Stimulated activated CD4-positive, alpha-beta T cell treated with anti-CD3 and anti-CD28 coated beads, Interleukin-12 subunit alpha, Interleukin-12 subunit beta, amount 100 ng/mL, for 24 hours (primary cell): ENCODE measurements at regions not wholly inside any gene's neighbourhood (a gene's known extent, or its start where the extent isn't known, plus 50 kb on each side); places are given as distances from the start of the nearest gene placed in this dataset.
"Not testable (repeated sequence)": the region's sequence is repeated elsewhere in the genome, so short reads cannot be mapped to it uniquely, and the experiment has no call there.

ENCODE experiments used
- DNase-seq, 2 experiments: peaks; one replicate each; pipeline ENCODE4 v3.0.0-alpha.2; 2020; ENCODE audit warnings: low read depth in 2 of 2

DNA sequence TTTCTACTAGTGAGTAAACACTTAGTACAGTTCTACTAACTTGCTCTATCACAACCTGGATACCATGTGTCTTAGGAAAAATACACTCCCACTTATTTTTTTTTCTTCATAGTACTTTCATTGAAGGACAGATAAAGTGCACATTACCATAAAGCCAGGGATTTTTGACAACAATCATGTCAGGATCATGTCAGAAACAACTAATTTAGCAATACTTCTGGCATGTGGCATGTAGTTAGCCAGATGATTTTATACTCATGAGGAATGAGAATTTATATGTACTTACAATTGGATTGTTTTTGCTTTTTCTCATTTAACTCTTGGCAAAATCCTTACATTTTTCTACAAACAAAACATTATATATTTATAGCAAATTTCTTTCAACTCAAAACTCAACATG, 630.7 kb upstream of the GRM3 start:
- no peak for DNase-seq

DNA sequence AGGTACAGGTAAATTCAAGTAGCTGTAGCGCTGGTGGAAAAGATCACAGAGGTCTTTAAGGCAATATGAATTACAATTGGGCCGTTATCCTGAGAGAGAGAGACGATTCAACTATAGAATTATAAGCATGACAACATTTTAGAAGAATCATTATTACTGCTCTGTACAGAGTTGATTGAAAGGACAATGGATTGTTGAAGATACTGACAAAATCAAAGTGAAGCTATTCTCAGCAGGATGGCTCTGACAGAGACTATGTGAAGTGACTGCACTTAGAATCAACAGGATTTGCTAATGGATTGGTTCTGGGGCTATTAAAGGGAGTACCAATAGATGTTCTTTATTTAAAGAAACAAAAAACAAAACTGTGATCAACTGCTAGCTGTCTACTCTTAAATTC, 634.8 kb upstream of the GRM3 start:
- DNase-seq = no peak

DNA sequence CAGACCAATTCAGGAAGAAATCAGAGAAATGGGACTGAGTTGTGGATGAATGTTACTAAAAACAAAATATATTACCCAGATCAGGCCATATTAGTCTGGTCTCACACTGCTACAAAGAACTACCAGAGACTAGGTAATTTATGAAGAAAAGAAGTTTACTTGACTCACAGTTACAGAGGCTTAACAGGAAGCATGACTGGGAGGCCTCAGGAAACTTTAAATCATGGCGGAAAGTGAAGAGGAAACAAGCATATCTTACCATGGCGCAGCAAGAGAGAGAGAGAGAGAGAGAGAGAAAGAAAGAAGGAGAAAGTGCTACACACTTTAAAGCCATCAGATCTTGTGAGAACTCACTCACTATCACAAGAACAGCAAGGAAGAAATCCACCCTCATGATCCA, 636.8 kb upstream of the GRM3 start:
- DNase-seq = no peak

DNA sequence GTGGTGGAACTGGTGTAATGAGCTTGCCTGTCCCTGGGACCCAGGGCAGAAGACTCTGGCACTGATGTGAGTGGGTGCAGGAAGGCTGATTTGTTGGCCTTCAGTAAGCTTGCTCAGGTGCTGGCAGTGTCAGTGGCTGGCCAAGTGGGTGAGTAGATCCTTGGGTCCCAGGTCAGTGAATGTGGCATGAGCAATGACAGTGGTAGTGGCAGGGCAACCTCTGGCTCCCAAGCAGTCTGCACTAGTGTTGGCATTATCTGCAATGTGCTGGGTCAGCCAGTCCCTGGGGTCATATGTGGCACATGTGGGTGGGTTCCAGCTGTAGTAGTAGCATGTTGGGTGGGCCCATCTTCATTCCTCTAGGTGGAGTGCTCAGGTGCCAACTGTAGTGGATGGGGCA, 640.9 kb upstream of the GRM3 start:
- DNase-seq = no peak

GRCh38 chr7:85997515-85997914, 646.2 kb upstream of the GRM3 start:
- no peak for DNase-seq

GRCh38 chr7:85995101-85995500, 648.6 kb upstream of the GRM3 start:
- no peak for DNase-seq

DNA sequence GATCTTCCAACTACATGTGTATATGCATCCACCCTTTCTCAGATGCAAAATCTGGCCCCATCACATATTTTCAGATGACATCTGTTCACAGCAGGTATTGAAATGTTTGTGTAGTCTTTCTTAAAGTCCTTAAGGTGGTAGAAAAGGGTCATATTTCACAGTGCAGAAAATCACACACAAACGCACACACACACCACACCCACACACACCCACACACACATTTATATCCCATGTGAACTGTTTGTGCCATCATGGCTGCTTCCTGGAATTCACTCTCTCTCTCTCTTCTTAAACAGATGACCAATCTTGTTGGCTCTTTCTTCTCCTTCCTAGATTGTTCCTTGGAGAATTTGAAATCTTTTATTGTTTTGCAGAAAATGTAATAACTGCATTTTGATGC, 663.0 kb upstream of the GRM3 start:
- DNase-seq = no peak

GRCh38 chr7:85974176-85974575, 669.5 kb upstream of the GRM3 start:
- DNase-seq = no peak

DNA sequence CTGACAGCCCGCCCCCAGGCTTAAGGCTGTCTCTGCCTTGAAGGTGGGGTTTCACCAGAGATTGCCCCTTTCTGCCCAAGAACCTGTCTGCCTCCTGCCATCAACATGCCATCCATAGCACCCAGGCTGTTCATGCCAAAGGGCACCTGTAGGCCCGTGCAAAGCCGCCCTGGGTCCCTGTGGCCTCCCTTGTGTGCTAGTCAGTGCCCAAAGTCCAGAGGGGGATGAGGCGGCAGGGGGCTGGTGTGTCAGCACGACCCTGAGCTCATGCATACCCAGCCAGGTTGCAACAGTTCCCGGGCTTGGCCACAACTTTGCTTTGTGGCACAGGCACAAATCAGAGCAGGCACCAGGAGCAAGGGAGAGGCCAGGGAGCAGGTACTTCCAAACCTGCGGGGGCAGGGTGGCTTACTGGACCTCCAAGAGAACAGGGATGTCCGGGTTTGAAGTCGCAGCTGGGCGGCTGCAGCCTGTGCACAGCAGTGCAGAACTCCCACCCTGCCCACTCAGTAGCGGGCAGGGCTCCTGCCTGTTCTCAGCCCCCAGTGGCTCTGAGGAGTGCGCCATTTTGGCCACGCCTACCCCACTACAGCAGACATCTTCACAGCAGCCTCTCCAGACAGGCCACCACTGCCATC, 671.1 kb upstream of the GRM3 start:
- no peak for DNase-seq

- DNase-seq = no peak
Observed at GRCh38 chr7:85954961-85955360, 688.7 kb upstream of the GRM3 start.

GRCh38 chr7:85950871-85951270, 692.8 kb upstream of the GRM3 start:
- no peak for DNase-seq

DNA sequence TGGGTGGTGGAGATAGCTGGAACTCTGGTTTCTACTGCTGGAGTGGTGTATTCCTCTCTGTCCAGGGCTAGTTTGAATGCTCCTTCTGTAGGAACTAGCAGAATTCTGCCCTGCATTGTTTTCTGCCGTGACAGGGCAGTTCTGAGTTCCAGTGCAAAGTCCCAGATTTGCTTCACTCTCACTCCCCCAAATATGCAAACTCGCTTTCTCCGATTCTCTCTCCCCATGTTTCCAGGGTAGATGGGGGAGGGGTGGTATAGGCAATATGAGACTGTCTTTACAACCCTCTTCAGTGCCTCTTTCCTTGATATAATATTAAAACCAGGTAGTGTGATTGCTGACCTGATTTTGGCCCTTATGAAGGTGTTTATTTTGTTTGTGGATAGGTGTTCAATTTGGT, 693.3 kb upstream of the GRM3 start:
- DNase-seq = no peak

GRCh38 chr7:85947767-85948166, 695.9 kb upstream of the GRM3 start:
- DNase-seq = no peak

DNA sequence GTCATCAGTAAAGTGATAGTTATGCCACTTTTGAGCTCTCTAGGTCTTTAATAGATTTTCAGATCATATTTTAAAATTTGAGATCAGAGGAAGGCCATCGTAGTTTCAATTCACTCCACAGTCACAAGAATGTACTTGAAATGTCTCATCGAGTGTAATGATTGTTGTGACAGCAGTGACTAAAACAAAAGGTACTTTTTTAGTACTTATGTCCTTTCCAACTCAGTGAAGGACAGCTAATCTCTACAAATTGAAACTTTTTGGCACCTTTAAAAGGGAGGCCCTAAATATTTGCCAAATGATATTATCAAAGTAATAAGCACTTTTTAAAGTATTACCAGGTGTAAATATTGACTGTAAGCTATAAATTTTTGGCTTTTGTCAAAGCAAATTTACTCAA, 702.9 kb upstream of the GRM3 start:
- DNase-seq = no peak

DNA sequence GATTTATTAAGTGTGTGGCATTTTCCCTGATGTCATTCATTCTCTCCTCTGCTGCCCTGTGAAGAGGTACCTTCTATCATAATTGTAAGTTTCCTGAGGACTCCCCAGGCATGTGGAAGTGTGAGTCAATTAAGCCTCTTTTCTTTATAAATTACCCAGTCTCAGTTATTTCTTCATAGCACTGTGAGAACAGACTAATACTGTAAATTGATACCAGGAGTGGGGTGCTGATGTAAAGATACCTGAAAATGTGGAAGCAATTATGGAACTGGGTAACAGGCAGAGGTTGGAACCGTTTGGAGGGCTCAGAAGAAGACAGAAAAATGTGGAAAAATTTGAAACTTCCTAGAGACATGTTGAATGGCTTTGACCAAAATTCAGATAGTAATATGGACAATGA, 711.8 kb upstream of the GRM3 start:
- no peak for DNase-seq

GRCh38 chr7:85928500-85928899, 715.2 kb upstream of the GRM3 start:
- DNase-seq = no peak

- no peak for DNase-seq
Observed at GRCh38 chr7:85927226-85927625, 716.5 kb upstream of the GRM3 start.

GRCh38 chr7:85924062-85924461, 719.6 kb upstream of the GRM3 start:
- DNase-seq = no peak

DNA sequence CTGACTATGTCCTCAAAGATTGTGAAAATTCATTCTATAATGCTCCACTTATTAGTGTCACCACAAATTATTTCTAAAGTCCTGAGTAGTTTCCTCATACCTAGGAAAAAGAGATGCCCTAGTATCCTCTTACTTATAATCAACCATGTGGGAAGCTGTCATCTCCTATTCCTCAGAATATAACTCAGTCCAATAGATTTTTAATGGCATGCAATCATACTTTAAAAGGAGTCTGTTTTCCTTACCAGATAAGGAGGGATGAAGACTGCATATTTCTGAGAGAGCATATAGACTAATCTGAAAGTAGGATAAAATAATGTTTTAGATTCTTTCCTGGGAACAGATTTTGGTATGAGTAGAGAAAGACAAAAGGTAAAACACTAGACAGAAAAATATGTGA, 727.7 kb upstream of the GRM3 start:
- no peak for DNase-seq

- no peak for DNase-seq
Observed at GRCh38 chr7:85914437-85914836, 727.6 kb upstream of the SEMA3D start.

GRCh38 chr7:85908051-85908450, 721.2 kb upstream of the SEMA3D start:
- no peak for DNase-seq

GRCh38 chr7:85897967-85898366, 711.1 kb upstream of the SEMA3D start:
- no peak for DNase-seq

DNA sequence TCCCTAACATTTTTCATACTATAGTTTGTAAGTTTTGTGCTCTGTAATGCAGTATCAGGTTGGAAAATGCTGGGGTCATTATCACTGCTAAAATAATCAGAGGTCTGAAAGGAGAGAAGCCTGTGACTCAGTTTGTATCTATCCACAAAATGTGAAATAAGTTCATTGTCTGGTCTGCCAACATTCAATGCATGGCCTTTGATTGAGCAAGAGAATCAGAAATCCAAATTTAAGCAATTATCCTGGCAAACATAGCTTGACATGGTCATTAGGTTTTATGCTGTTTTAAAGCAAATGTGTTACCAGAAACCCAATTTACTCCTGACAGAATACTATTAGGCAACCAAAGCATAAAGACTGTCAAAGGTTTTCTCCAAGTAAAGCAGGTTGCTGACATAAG, 709.7 kb upstream of the SEMA3D start:
- DNase-seq = no peak

- no peak for DNase-seq
Observed at GRCh38 chr7:85895835-85896234, 709.0 kb upstream of the SEMA3D start.

DNA sequence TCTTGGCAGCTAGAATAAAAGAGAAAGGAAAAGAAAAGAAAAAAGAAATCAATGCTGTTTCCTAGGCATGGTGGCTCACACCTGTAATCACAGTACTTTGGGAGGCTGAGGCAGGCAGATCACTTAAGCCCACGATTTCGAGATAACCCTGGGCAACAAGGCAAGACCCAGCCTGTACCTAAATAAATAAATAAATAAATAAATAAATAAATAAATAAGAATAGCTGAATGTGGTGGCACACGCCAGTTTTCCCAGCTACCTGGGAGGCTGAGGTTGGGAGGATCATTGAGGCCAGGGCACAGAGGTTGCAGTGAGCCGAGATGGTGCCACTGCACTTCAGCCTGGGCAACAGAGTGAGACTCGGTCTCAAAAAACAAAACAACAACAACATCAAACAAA, 705.0 kb upstream of the SEMA3D start:
- DNase-seq = not testable (repeated sequence)
